Neural cell (in vitro differentiated cells): ENCODE measurements at regions not wholly inside any gene's neighbourhood (a gene's known extent, or its start where the extent isn't known, plus 50 kb on each side); places are given as distances from the start of the nearest gene placed in this dataset.

Experiments used
- H2AFZ ChIP-seq: fragments of 200-600, 300-800 bp; sonication (generic), shearing (Covaris generic); 2 replicates; pipeline ENCODE4 v1.6.0; 2014; ENCODE audit warnings: low read depth, mild to moderate bottlenecking, antibody characterized with exemption, low read length, moderate library complexity
- H3F3A ChIP-seq: fragments of 200-600 bp; shearing (Covaris generic); 2 replicates; pipeline ENCODE4 v1.6.1; 2016; ENCODE audit warnings: mild to moderate bottlenecking, moderate library complexity, mixed read lengths, antibody characterized with exemption, low read length; ENCODE audit not compliant: insufficient read depth, poor library complexity, severe bottlenecking
- H3K27ac ChIP-seq: fragments of 200-600, 300-800 bp; sonication (generic), shearing (Covaris generic); 2 replicates; pipeline ENCODE4 v1.5.1; 2014; ENCODE audit warnings: mild to moderate bottlenecking, low read length, moderate library complexity
- H3K27me3 ChIP-seq: fragments of 300-800, 200-600 bp; sonication (generic), shearing (Covaris generic); 2 replicates; pipeline ENCODE4 v1.6.0; 2014; ENCODE audit warnings: mild to moderate bottlenecking, low read depth, low read length, moderate library complexity; ENCODE audit not compliant: insufficient read depth
- H3K36me3 ChIP-seq: fragments of 300-800, 200-600 bp; sonication (generic), shearing (Covaris generic); 2 replicates; pipeline ENCODE4 v1.5.1; 2014; ENCODE audit warnings: mild to moderate bottlenecking, antibody characterized with exemption, low read length, moderate library complexity; ENCODE audit not compliant: insufficient read depth
- H3K4me2 ChIP-seq: fragments of 300-800, 200-600 bp; sonication (generic), shearing (Covaris generic); 2 replicates; pipeline ENCODE4 v1.6.0; 2014; ENCODE audit warnings: mild to moderate bottlenecking, low read length
- H3K4me3 ChIP-seq: fragments of 300-800, 200-600 bp; sonication (generic), shearing (Covaris generic); 2 replicates; pipeline ENCODE4 v1.5.1; 2014; ENCODE audit warnings: mild to moderate bottlenecking, low read length, moderate library complexity
- H3K79me2 ChIP-seq: fragments of 200-600 bp; shearing (Covaris generic); replicated peaks from 2 replicates; pipeline ENCODE4 v1.6.0; 2014; ENCODE audit warnings: mild to moderate bottlenecking, low read length, moderate library complexity; ENCODE audit not compliant: insufficient read depth
- H3K9ac ChIP-seq: fragments of 300-800, 200-600 bp; sonication (generic), shearing (Covaris generic); 2 replicates; pipeline ENCODE4 v1.6.1; 2016; ENCODE audit warnings: mild to moderate bottlenecking, low read length, mixed read lengths
- H3K9me2 ChIP-seq: fragments of 200-600 bp; shearing (Covaris generic); 2 replicates; pipeline ENCODE4 v1.6.1; 2016; ENCODE audit warnings: mild to moderate bottlenecking, low read length, mixed read lengths; ENCODE audit not compliant: insufficient read depth
- H3K9me3 ChIP-seq: fragments of 200-600, 300-800 bp; sonication (generic), shearing (Covaris generic); 2 replicates; pipeline ENCODE4 v1.6.1; 2016; ENCODE audit warnings: mild to moderate bottlenecking, mixed run types, low read length, moderate library complexity, mixed read lengths
- H4K20me1 ChIP-seq: fragments of 200-600 bp; shearing (Covaris generic); 2 replicates; pipeline ENCODE4 v1.6.1; 2016; ENCODE audit warnings: mild to moderate bottlenecking, mixed run types; ENCODE audit not compliant: insufficient read depth
- EP300 ChIP-seq: fragments of 450-650 bp; conservative IDR thresholded peaks from 2 replicates; pipeline ENCODE4 v1.6.1; 2014; ENCODE audit warnings: antibody characterized with exemption, mild to moderate bottlenecking, moderate library complexity; ENCODE audit not compliant: poor library complexity, severe bottlenecking
- EZH2 ChIP-seq: fragments of 200-600, 300-800 bp; shearing (Covaris generic), sonication (generic); IDR thresholded peaks from 2 replicates; pipeline ENCODE4 v1.6.1; 2014; ENCODE audit warnings: antibody characterized with exemption, low read length, borderline replicate concordance, mild to moderate bottlenecking; ENCODE audit not compliant: insufficient read depth, poor library complexity, severe bottlenecking
- MXI1 ChIP-seq: fragments of 450-650 bp; conservative IDR thresholded peaks from 2 replicates; pipeline ENCODE4 v1.6.1; 2014; ENCODE audit warnings: antibody characterized with exemption, mild to moderate bottlenecking; ENCODE audit not compliant: poor library complexity, severe bottlenecking
- POLR2AphosphoS5 ChIP-seq: IDR thresholded peaks from 2 replicates; pipeline ENCODE4 v1.6.1; 2012
- RAD21 ChIP-seq: fragments of 450-650 bp; conservative IDR thresholded peaks from 2 replicates; pipeline ENCODE4 v1.6.1; 2014; ENCODE audit warnings: antibody characterized with exemption, mild to moderate bottlenecking, moderate library complexity
- SMC3 ChIP-seq: fragments of 450-650 bp; conservative IDR thresholded peaks from 2 replicates; pipeline ENCODE4 v1.6.1; 2014; ENCODE audit warnings: antibody characterized with exemption, mild to moderate bottlenecking, moderate library complexity; ENCODE audit not compliant: poor library complexity
- TAF1 ChIP-seq: IDR thresholded peaks from 2 replicates; pipeline ENCODE4 v1.6.1; 2012; ENCODE audit warnings: low read depth
- TF ChIP-seq, protein P1 (sequence below): fragments of 450-650 bp; IDR thresholded peaks from 2 replicates; pipeline ENCODE4 v1.5.1; 2014; ENCODE audit warnings: antibody characterized with exemption, mild to moderate bottlenecking, moderate library complexity; ENCODE audit not compliant: poor library complexity, severe bottlenecking
- TF ChIP-seq, protein P2 (sequence below): IDR thresholded peaks from 2 replicates; pipeline ENCODE4 v1.6.1; 2012; ENCODE audit warnings: borderline replicate concordance

DNA sequence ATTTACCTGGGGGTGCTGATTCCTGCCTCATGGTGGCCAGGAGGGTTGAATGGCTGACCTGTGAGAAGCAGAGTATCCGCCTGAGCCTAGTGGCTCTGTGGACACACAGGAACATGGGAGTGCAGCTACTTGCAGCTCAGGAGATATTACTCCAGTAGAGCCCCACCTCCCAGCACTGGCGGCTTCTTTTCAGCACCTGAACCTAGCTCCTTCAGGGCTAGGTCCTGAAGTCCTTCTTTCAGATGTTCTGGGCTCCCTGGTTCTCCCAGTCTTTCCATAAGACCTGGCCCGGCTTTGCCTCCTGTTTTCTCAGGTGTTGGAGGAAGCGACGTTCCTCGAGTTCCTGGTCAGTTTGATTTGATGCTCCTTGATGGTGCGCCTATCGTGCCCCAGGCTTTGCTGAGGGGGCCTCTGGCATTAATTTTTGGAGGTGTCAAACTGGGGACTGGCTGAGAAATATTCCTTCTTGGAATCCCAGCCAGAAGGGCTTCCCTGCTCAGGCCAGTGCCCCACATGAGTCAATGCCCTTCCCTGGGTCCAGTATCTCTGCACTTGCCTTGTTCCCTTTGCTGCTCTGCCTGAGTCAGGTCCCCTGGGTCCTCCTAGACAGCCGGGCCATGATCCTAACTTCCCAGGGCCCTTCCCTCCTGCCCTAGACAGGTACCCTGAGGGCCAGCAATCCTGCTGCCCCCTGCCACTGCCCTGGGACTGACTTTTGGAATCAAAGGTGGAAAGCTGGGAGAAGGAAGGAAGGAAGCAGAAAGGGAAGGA lies 110.7 kb upstream of the HAAO start:
- Histone ChIP-seq H3F3A (no peaks in the 10 kb centered on the region), H3K27ac (no peak overlapping the region), H3K9ac (no peak overlapping the region), H3K36me3 (no peaks in the 10 kb centered on the region), H3K4me2 (no peak overlapping the region), H3K9me2 (no peaks in the 10 kb centered on the region), H3K79me2 (no peaks in the 10 kb centered on the region), H4K20me1 (no peaks in the 10 kb centered on the region), H3K27me3 (no peaks in the 10 kb centered on the region), H2AFZ (no peak overlapping the region), H3K9me3 (no peaks in the 10 kb centered on the region), H3K4me3 (no peak overlapping the region)
- no peak for TF ChIP-seq SMC3
- TF ChIP-seq EZH2, result no peak
- TF ChIP-seq, protein P1, sequence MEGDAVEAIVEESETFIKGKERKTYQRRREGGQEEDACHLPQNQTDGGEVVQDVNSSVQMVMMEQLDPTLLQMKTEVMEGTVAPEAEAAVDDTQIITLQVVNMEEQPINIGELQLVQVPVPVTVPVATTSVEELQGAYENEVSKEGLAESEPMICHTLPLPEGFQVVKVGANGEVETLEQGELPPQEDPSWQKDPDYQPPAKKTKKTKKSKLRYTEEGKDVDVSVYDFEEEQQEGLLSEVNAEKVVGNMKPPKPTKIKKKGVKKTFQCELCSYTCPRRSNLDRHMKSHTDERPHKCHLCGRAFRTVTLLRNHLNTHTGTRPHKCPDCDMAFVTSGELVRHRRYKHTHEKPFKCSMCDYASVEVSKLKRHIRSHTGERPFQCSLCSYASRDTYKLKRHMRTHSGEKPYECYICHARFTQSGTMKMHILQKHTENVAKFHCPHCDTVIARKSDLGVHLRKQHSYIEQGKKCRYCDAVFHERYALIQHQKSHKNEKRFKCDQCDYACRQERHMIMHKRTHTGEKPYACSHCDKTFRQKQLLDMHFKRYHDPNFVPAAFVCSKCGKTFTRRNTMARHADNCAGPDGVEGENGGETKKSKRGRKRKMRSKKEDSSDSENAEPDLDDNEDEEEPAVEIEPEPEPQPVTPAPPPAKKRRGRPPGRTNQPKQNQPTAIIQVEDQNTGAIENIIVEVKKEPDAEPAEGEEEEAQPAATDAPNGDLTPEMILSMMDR, result no peak
- no peak for TF ChIP-seq MXI1
- TF ChIP-seq POLR2AphosphoS5, result no peak
- no peak for TF ChIP-seq RAD21
- no peak for TF ChIP-seq TAF1
- TF ChIP-seq, protein P2, sequence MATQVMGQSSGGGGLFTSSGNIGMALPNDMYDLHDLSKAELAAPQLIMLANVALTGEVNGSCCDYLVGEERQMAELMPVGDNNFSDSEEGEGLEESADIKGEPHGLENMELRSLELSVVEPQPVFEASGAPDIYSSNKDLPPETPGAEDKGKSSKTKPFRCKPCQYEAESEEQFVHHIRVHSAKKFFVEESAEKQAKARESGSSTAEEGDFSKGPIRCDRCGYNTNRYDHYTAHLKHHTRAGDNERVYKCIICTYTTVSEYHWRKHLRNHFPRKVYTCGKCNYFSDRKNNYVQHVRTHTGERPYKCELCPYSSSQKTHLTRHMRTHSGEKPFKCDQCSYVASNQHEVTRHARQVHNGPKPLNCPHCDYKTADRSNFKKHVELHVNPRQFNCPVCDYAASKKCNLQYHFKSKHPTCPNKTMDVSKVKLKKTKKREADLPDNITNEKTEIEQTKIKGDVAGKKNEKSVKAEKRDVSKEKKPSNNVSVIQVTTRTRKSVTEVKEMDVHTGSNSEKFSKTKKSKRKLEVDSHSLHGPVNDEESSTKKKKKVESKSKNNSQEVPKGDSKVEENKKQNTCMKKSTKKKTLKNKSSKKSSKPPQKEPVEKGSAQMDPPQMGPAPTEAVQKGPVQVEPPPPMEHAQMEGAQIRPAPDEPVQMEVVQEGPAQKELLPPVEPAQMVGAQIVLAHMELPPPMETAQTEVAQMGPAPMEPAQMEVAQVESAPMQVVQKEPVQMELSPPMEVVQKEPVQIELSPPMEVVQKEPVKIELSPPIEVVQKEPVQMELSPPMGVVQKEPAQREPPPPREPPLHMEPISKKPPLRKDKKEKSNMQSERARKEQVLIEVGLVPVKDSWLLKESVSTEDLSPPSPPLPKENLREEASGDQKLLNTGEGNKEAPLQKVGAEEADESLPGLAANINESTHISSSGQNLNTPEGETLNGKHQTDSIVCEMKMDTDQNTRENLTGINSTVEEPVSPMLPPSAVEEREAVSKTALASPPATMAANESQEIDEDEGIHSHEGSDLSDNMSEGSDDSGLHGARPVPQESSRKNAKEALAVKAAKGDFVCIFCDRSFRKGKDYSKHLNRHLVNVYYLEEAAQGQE, result no peak
- TF ChIP-seq EP300, result no peak

DNA sequence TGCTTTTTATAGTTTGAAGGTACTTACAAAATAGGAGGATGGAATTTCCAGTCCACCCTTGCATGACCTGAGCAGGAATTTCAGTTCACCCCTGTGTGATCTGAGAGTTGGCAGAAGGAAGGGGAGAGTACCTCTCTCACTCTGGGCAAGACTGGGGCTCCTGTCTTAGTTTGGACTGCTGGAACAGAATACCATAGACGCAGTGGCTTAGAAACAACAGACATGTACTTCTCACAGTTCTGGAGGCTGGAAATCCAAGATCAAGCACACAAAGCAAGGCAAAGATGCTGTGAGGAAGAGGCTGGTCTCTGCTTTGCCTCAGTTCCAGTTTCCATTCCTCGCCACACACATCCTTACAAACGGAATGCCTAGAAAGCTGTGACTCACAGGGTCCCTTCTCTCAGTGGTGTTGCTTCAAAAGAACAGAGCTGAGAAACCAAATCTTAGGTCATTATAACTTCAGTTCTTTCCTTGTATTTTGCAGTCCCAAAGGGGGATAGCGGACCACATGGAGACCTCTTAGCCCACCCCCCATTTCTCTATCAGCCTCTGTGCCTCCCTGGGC lies 108.8 kb upstream of the HAAO start:
- H3F3A ChIP-seq, result no peaks in the 10 kb centered on the region
- no peak overlapping the region for H3K4me2 ChIP-seq
- H2AFZ ChIP-seq, result no peak overlapping the region
- H3K27ac ChIP-seq, result no peak overlapping the region
- H3K79me2 ChIP-seq, result no peaks in the 10 kb centered on the region
- H3K9ac ChIP-seq, result no peak overlapping the region
- H3K27me3 ChIP-seq, result no peaks in the 10 kb centered on the region
- no peak overlapping the region for H3K4me3 ChIP-seq
- H3K9me3 ChIP-seq, result no peaks in the 10 kb centered on the region
- no peaks in the 10 kb centered on the region for H3K36me3 ChIP-seq
- TF ChIP-seq SMC3, result no peak
- TF ChIP-seq MXI1, result no peak
- TF ChIP-seq, protein P2, result no peak
- no peak for TF ChIP-seq POLR2AphosphoS5
- no peak for TF ChIP-seq RAD21
- no peak for TF ChIP-seq EZH2
- TF ChIP-seq TAF1, result no peak
- TF ChIP-seq, protein P1, result no peak
- TF ChIP-seq EP300, result no peak
- no peaks in the 10 kb centered on the region for H4K20me1 ChIP-seq
- no peaks in the 10 kb centered on the region for H3K9me2 ChIP-seq
